HL-60 (cell line): ENCODE measurements at regions not wholly inside any gene's neighbourhood (a gene's known extent, or its start where the extent isn't known, plus 50 kb on each side); places are given as distances from the start of the nearest gene placed in this dataset.
A peak's percentile ranks its signal among the peaks of the same experiment; 100 is the strongest.

Experiments used
- DNase-seq, 2 experiments: peaks; one replicate each; pipeline ENCODE4 v3.0.0-alpha.2; 2010 to 2020; ENCODE audit warnings: low read depth in 1 of 2, low spot score in 1 of 2
- H3K27ac ChIP-seq: fragments of 250-450 bp; sonication (Bioruptor Pico); replicated peaks from 2 replicates; pipeline ENCODE4 v1.5.1; 2020; ENCODE audit warnings: mild to moderate bottlenecking, moderate library complexity
- H3K27me3 ChIP-seq: fragments of 250-450 bp; sonication (Bioruptor Pico); 2 replicates; pipeline ENCODE4 v1.5.1; 2021; ENCODE audit warnings: mild to moderate bottlenecking, moderate library complexity; ENCODE audit not compliant: insufficient read depth, poor library complexity, severe bottlenecking
- H3K4me3 ChIP-seq: replicated peaks from 2 replicates; pipeline ENCODE4 v1.5.1; 2011; ENCODE audit warnings: mild to moderate bottlenecking, control low read depth, low read length; ENCODE audit not compliant: insufficient read depth
- CTCF ChIP-seq: IDR thresholded peaks from one replicate; pipeline ENCODE4 v1.5.1; 2011; ENCODE audit warnings: low read length, control low read depth, inconsistent platforms; ENCODE audit not compliant: insufficient read depth
- GABPA ChIP-seq: IDR thresholded peaks from 2 replicates; pipeline ENCODE4 v1.6.1; 2012; ENCODE audit warnings: low read depth
- POLR2AphosphoS5 ChIP-seq: IDR thresholded peaks from 2 replicates; pipeline ENCODE4 v1.6.1; 2012; ENCODE audit warnings: low read depth
- REST ChIP-seq: IDR thresholded peaks from 2 replicates; pipeline ENCODE4 v1.6.1; 2012; ENCODE audit warnings: low read depth; ENCODE audit not compliant: insufficient replicate concordance
- SPI1 ChIP-seq: IDR thresholded peaks from 2 replicates; pipeline ENCODE4 v1.6.1; 2012; ENCODE audit warnings: low read depth, mild to moderate bottlenecking, borderline replicate concordance

DNA sequence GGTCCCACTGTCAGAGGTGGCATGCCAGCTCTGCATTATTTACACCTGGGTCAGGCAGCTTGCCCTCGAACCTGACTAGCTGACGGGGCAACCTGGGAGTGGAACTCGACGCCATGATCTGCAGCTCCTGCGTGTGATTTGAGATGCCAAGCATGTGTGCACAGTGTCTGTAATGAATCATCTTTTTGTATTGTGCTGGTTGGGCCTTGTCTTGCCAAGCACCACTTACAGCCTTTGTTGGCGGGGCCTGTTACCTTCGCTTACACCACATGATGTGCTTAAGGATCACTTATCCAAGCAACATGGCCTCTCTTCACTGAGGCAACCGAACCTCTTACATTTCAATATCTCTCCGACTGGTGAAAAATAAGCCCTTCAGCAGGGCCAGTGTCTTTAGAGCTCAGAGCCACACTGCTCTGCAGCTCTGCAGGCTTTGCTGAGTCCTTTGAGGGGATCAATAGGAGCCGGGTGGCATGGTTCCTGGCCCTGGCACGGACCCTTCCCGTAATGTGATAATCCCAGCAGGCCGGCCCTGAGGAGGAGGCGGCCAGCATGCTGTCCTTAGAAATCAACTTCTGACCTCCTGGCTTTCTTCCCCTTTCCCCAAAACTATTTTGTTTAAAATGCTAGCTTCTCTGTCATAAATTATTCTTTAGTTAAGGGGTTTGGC, 297.7 kb upstream of the CD180 start:
- H3K4me3 ChIP-seq = no peak overlapping the region
- no peaks in the 10 kb centered on the region for H3K27me3 ChIP-seq
- no peak for DNase-seq
- TF ChIP-seq GABPA = no peak
- TF ChIP-seq SPI1 = no peak
- no peak for TF ChIP-seq POLR2AphosphoS5
- TF ChIP-seq REST = no peak
- TF ChIP-seq CTCF = no peak
- H3K27ac ChIP-seq = no peak overlapping the region

DNA sequence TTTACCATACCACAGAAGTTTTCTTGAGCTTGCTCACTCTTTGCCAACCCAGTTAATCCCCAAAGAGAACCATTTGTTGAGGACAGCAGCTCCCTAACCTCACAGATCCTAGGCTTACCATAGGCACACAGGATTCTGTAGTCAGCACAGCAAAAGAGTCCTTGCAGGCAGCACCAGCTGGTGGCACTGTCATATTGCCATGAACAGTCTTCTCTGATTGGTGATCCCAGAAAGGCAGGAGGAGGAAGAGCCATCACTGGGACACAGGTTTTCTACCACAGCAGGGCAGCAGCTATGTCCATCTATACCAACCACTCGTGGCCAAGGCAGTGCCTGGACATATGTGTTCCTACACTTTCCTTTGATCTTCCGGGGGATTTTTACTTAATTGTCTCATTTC, 297.1 kb upstream of the CD180 start:
- peak in 1 of 2 experiments; percentile 1 for DNase-seq
- no peak overlapping the region for H3K27ac ChIP-seq
- no peak for TF ChIP-seq GABPA
- no peak for TF ChIP-seq POLR2AphosphoS5
- no peak for TF ChIP-seq SPI1
- no peak for TF ChIP-seq CTCF
- no peak for TF ChIP-seq REST
- H3K4me3 ChIP-seq = no peak overlapping the region
- no peaks in the 10 kb centered on the region for H3K27me3 ChIP-seq

DNA sequence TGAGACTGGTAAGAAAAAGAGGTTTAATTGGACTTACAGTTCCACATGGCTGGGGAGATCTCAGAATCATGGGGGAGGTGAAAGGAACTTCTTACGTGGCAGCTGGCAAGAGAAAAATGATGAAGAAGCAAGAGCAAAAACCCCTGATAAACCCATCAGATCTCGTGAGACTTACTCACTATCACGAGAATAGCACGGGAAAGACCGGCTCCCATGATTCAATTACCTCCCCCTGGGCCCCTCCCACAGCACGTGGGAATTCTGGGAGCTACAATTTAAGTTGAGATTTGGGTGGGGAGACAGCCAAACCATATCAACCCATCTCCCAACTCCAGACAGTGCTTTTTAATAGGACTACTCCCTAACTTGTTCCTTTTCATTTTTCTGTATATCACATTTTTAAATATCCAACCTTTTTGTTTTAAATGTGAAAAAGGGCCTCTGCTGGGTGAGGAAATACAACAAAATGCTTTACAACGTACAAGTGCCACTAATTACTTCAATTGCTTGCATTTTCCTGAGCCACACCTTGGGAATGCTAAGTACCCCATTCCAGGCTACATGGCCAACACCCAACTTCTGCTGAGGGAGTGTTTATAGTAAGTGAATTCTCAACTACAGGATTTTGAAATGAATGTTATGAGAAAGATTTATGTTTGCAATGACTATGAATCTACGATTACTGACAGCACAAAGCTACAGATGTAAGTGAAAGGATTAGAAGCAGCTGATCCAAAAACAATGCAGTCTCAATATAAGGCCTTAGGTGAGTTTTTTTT, 294.1 kb upstream of the CD180 start:
- Histone ChIP-seq H3K4me3 (no peak overlapping the region), H3K27ac (no peak overlapping the region), H3K27me3 (no peaks in the 10 kb centered on the region)
- no peak for DNase-seq
- TF ChIP-seq POLR2AphosphoS5 = no peak

DNA sequence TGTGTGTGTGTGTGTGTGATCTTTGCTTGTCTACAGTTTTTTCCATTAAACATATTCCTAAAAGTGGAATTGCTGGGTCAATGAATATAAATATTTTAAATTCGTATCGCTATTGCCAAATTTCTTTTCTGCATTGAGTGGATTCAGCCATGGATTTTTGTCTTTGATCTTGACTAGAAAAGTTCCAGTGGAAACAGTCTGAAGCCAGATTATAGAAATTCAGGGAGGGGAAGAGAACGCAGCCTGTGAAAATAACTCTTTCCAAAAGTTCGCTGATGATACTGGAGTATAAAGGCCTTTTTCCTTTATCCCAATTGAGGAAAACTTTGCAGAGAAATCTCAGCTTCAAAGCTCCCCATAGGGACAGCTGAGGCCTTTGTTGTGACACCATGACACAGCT, 292.3 kb upstream of the CD180 start:
- H3K27ac ChIP-seq = no peak overlapping the region
- TF ChIP-seq SPI1 (no peak), REST (no peak), CTCF (no peak), GABPA (no peak), POLR2AphosphoS5 (no peak)
- no peak overlapping the region for H3K4me3 ChIP-seq
- no peaks in the 10 kb centered on the region for H3K27me3 ChIP-seq
- no peak for DNase-seq
